NCI-H774 (cell line): ENCODE measurements at regions not wholly inside any gene's neighbourhood (a gene's known extent, or its start where the extent isn't known, plus 50 kb on each side); places are given as distances from the start of the nearest gene placed in this dataset.
"Not testable (repeated sequence)": the region's sequence is repeated elsewhere in the genome, so short reads cannot be mapped to it uniquely, and the experiment has no call there.

Source experiments
- DNase-seq: peaks from one replicate; lab custom pipeline; 2025; lab: John Stamatoyannopoulos, UW

GRCh38 chr7:131642429-131642828 is 86.0 kb upstream of the PODXL start:
- no peak for DNase-seq

GRCh38 chr7:131640686-131641085 is 84.3 kb upstream of the PODXL start:
- DNase-seq = no peak

GRCh38 chr7:131638641-131639430 is 82.4 kb upstream of the PODXL start:
- DNase-seq = no peak

- DNase-seq = no peak
These were observed 81.4 kb upstream of the PODXL start for GRCh38 chr7:131637859-131638258.

GRCh38 chr7:131636092-131636491 is 79.7 kb upstream of the PODXL start:
- no peak for DNase-seq

- DNase-seq = not testable (repeated sequence)
These were observed 77.8 kb upstream of the PODXL start for GRCh38 chr7:131634197-131634596.

- no peak for DNase-seq
These were observed 77.0 kb upstream of the PODXL start for GRCh38 chr7:131633342-131633843.

GRCh38 chr7:131630427-131630826 is 74.0 kb upstream of the PODXL start:
- DNase-seq = no peak

- no peak for DNase-seq
These were observed 72.9 kb upstream of the PODXL start for GRCh38 chr7:131629217-131629882.

- DNase-seq = no peak
These were observed 72.2 kb upstream of the PODXL start for GRCh38 chr7:131628634-131629033.

GRCh38 chr7:131627735-131628190 is 71.3 kb upstream of the PODXL start:
- peak; percentile 12 for DNase-seq

GRCh38 chr7:131626643-131627042 is 70.2 kb upstream of the PODXL start:
- DNase-seq = no peak

- no peak for DNase-seq
These were observed 69.5 kb upstream of the PODXL start for GRCh38 chr7:131625817-131626372.

GRCh38 chr7:131625345-131625744 is 68.9 kb upstream of the PODXL start:
- DNase-seq = not testable (repeated sequence)

- no peak for DNase-seq
These were observed 68.1 kb upstream of the PODXL start for GRCh38 chr7:131624536-131624935.

- no peak for DNase-seq
These were observed 66.7 kb upstream of the PODXL start for GRCh38 chr7:131623154-131623553.

GRCh38 chr7:131621652-131622051 is 65.2 kb upstream of the PODXL start:
- no peak for DNase-seq

- DNase-seq = no peak
These were observed 64.5 kb upstream of the PODXL start for GRCh38 chr7:131620673-131621609.

- DNase-seq = no peak
These were observed 63.2 kb upstream of the PODXL start for GRCh38 chr7:131619336-131620305.

GRCh38 chr7:131618391-131618790 is 62.0 kb upstream of the PODXL start:
- DNase-seq = no peak
